PC-3 (cell line): ENCODE measurements at regions not wholly inside any gene's neighbourhood (a gene's known extent, or its start where the extent isn't known, plus 50 kb on each side); places are given as distances from the start of the nearest gene placed in this dataset.

ENCODE experiments used
- ATAC-seq: fragments of 200-7000 bp; cut with Tn5 transposase; 2 replicates; pipeline ENCODE4 v1.9.1; 2020; ENCODE audit warnings: mild to moderate bottlenecking, moderate library complexity
- BruUV-seq: library from RNA; stranded (reverse); fragments of 400-500 nt; replicated peaks from 2 replicates; lab custom pipeline; 2021; lab: Mats Ljungman, UMichigan
- CTCF ChIA-PET: fragments of 300-600 bp; sonication (Branson Sonifier 250); formaldehyde crosslinking; loops from one replicate; lab custom pipeline; 2022; ENCODE audit warnings: antibody characterized with exemption; lab: Charles Lee
- POLR2A ChIA-PET: fragments of 300-600 bp; sonication (Branson Sonifier 250); formaldehyde crosslinking; loops from one replicate; lab custom pipeline; 2022; ENCODE audit warnings: antibody characterized with exemption; ENCODE audit not compliant: unreplicated experiment; lab: Charles Lee
- DNase-seq: peaks from one replicate; pipeline ENCODE4 v3.0.0-alpha.2; 2015
- H2AFZ ChIP-seq: fragments of 300-600 bp; sonication (generic); 2 replicates; pipeline ENCODE4 v1.6.0; 2016; ENCODE audit warnings: antibody characterized with exemption, low read length
- H3F3A ChIP-seq: fragments of 300-600 bp; sonication (generic); one replicate; pipeline ENCODE4 v1.6.0; 2017; ENCODE audit warnings: antibody characterized with exemption, low read length, control low read depth, mild to moderate bottlenecking; ENCODE audit not compliant: unreplicated experiment
- H3K27ac ChIP-seq: fragments of 300-600 bp; sonication (generic); 2 replicates; pipeline ENCODE4 v1.5.1; 2016; ENCODE audit warnings: mild to moderate bottlenecking, low read length
- H3K27me3 ChIP-seq: fragments of 300-600 bp; sonication (generic); 2 replicates; pipeline ENCODE4 v1.6.1; 2016; ENCODE audit warnings: low read length, mixed read lengths
- H3K36me3 ChIP-seq: fragments of 300-600 bp; sonication (generic); 2 replicates; pipeline ENCODE4 v1.6.1; 2016; ENCODE audit warnings: low read depth, mixed run types, low read length, mixed read lengths
- H3K4me1 ChIP-seq: fragments of 300-600 bp; sonication (generic); 2 replicates; pipeline ENCODE4 v1.5.1; 2016; ENCODE audit warnings: low read length; ENCODE audit not compliant: insufficient read depth
- H3K4me2 ChIP-seq: fragments of 300-600 bp; sonication (generic); 2 replicates; pipeline ENCODE4 v1.6.0; 2016; ENCODE audit warnings: low read length
- H3K4me3 ChIP-seq: fragments of 300-600 bp; sonication (generic); 2 replicates; pipeline ENCODE4 v1.5.1; 2016; ENCODE audit warnings: mild to moderate bottlenecking, low read length, mixed read lengths
- H3K79me2 ChIP-seq: fragments of 300-600 bp; sonication (generic); 2 replicates; pipeline ENCODE4 v1.6.1; 2017; ENCODE audit warnings: low read length, mixed read lengths
- H3K9ac ChIP-seq: fragments of 300-600 bp; sonication (generic); 2 replicates; pipeline ENCODE4 v1.6.0; 2016; ENCODE audit warnings: mild to moderate bottlenecking, low read length
- H3K9me2 ChIP-seq: fragments of 300-600 bp; sonication (generic); replicated peaks from 2 replicates; pipeline ENCODE4 v1.6.1; 2016; ENCODE audit warnings: mixed run types, low read length, mixed read lengths
- H3K9me3 ChIP-seq: fragments of 300-600 bp; sonication (generic); 2 replicates; pipeline ENCODE4 v1.6.1; 2016; ENCODE audit warnings: low read length, mixed read lengths
- H4K20me1 ChIP-seq: fragments of 300-600 bp; sonication (generic); 2 replicates; pipeline ENCODE4 v1.6.1; 2016; ENCODE audit warnings: low read length, mixed read lengths
- CTCF ChIP-seq: fragments of 300-600 bp; sonication (generic); conservative IDR thresholded peaks from 2 replicates; pipeline ENCODE4 v1.5.1; 2017; ENCODE audit warnings: antibody characterized with exemption, low read depth, mild to moderate bottlenecking, low read length
- EZH2 ChIP-seq: fragments of 300-600 bp; sonication (generic); IDR thresholded peaks from one replicate; pipeline ENCODE4 v1.6.1; 2017; ENCODE audit warnings: antibody characterized with exemption, mild to moderate bottlenecking, low read length; ENCODE audit not compliant: unreplicated experiment
- EZH2phosphoT487 ChIP-seq: fragments of 300-600 bp; sonication (generic); IDR thresholded peaks from 2 replicates; pipeline ENCODE4 v1.6.1; 2018; ENCODE audit warnings: mild to moderate bottlenecking, antibody characterized with exemption, low read length, borderline replicate concordance
- intact Hi-C: fragments of 100-400 bp; cut with micrococcal nuclease; formaldehyde crosslinking; loops from 2 replicates; pipeline ENCODE4 v1.9.0; 2023

GRCh38 chr12:107888789-107889188, 114.3 kb downstream of the ASCL4 start:
- H2AFZ ChIP-seq, result no peak overlapping the region
- H3F3A ChIP-seq, result no peaks in the 10 kb centered on the region
- H3K27ac ChIP-seq, result no peak overlapping the region
- H4K20me1 ChIP-seq, result no peaks in the 10 kb centered on the region
- no peak overlapping the region for H3K4me2 ChIP-seq
- no peak overlapping the region for H3K4me3 ChIP-seq
- H3K9me3 ChIP-seq, result no peaks in the 10 kb centered on the region
- intact Hi-C loops, result no loop called here
- no peaks in the 10 kb centered on the region for H3K9me2 ChIP-seq
- CTCF ChIA-PET, result no interaction called here
- POLR2A ChIA-PET, result no interaction called here
- H3K9ac ChIP-seq, result no peak overlapping the region
- H3K79me2 ChIP-seq, result no peaks in the 10 kb centered on the region
- H3K27me3 ChIP-seq, result peaks cover 11% of the 10 kb centered on the region; the same call in 1 of the 2 replicates
- DNase-seq (no peak), ATAC-seq (no peak)
- BruUV-seq, result no TSS peak
- no peaks in the 10 kb centered on the region for H3K36me3 ChIP-seq
- TF ChIP-seq CTCF (no peak), EZH2 (no peak), EZH2phosphoT487 (no peak)
- H3K4me1 ChIP-seq, result 0 out of 2 replicates have a peak, but pooled peaks cover under 1% of the 10 kb centered on the region

DNA sequence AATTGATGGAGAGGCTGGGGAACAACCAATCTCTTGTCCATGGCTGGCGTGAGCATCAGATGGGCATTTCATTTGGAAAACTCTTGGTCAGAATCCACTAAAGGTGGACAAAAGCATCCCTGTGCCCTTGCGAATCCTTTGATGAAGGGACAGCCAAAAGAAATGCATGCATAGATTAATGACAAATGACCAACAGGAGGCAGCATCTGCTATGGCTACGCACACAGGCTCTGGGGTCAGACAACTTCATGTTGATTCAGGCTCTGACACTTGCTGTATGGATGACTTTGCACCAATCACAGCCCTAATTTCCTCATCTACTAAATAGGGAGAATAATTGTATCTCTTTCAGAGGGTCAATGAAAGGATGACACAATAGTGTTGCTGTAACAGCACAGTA, 117.5 kb downstream of the ASCL4 start:
- Histone ChIP-seq H3K9me2 (no peaks in the 10 kb centered on the region), H3K9me3 (no peaks in the 10 kb centered on the region), H3K36me3 (no peaks in the 10 kb centered on the region), H3K4me1 (peaks cover 18% of the 10 kb centered on the region), H3K4me3 (no peak overlapping the region), H3K27me3 (0 out of 2 replicates have a peak, but pooled peaks cover 7% of the 10 kb centered on the region), H3K9ac (no peak overlapping the region), H2AFZ (no peak overlapping the region), H4K20me1 (no peaks in the 10 kb centered on the region), H3K4me2 (no peak overlapping the region), H3K27ac (no peak overlapping the region), H3F3A (no peaks in the 10 kb centered on the region), H3K79me2 (no peaks in the 10 kb centered on the region)
- ATAC-seq (no peak), DNase-seq (peak; percentile 43)
- intact Hi-C loops, result no loop called here
- no TSS peak for BruUV-seq
- peak; percentile 65 for TF ChIP-seq CTCF
- TF ChIP-seq EZH2, result no peak
- CTCF ChIA-PET, result no interaction called here
- POLR2A ChIA-PET, result no interaction called here

GRCh38 chr12:107894589-107894988, 120.1 kb downstream of the ASCL4 start:
- POLR2A ChIA-PET, result interaction anchor here (0.6 kb wide), 1 partner anchor 909 kb away, joined by 3 read pairs; no protein-coding TSS in a partner anchor
- no peaks in the 10 kb centered on the region for H4K20me1 ChIP-seq
- peak overlapping the region; percentile 39 for H3K4me2 ChIP-seq
- intact Hi-C loops, result no loop called here
- H3K27ac ChIP-seq, result peak overlapping the region; percentile 63
- DNase-seq (peak; percentile 80), ATAC-seq (peak; percentile 92)
- H3K9me3 ChIP-seq, result no peaks in the 10 kb centered on the region
- H3K9ac ChIP-seq, result no peak overlapping the region
- H2AFZ ChIP-seq, result 0 out of 2 replicates have a peak overlapping the region, but pooled peaks have one; percentile 7
- no peaks in the 10 kb centered on the region for H3K36me3 ChIP-seq
- BruUV-seq, result no TSS peak
- H3K79me2 ChIP-seq, result no peaks in the 10 kb centered on the region
- TF ChIP-seq EZH2phosphoT487 (no peak), EZH2 (no peak), CTCF (no peak)
- H3F3A ChIP-seq, result no peaks in the 10 kb centered on the region
- H3K27me3 ChIP-seq, result no peaks in the 10 kb centered on the region
- peaks cover 18% of the 10 kb centered on the region for H3K4me1 ChIP-seq
- CTCF ChIA-PET, result no interaction called here
- H3K9me2 ChIP-seq, result no peaks in the 10 kb centered on the region
- no peak overlapping the region for H3K4me3 ChIP-seq
